SIG-M5 treated with dmso at 0.1 percent for 504 hours (cell line): ENCODE measurements at regions not wholly inside any gene's neighbourhood (a gene's known extent, or its start where the extent isn't known, plus 50 kb on each side); places are given as distances from the start of the nearest gene placed in this dataset.

Source experiments
- DNase-seq: peaks from one replicate; lab custom pipeline; 2025; ENCODE audit not compliant: unreplicated experiment; lab: John Stamatoyannopoulos, UW

- no peak for DNase-seq
Measured at GRCh38 chr9:110047232-110047954, 160.6 kb downstream of the C9orf152 start.

- peak; percentile 56 for DNase-seq
Measured at GRCh38 chr9:110047955-110048402, 160.0 kb downstream of the C9orf152 start.

GRCh38 chr9:110048403-110048975 lies 159.5 kb downstream of the C9orf152 start:
- DNase-seq, result peak; percentile 64

GRCh38 chr9:110048976-110049698 lies 158.8 kb downstream of the C9orf152 start:
- DNase-seq, result no peak

- DNase-seq, result no peak
Measured at GRCh38 chr9:110049699-110050450, 158.1 kb downstream of the C9orf152 start.

- DNase-seq, result peak; percentile 76
Measured at GRCh38 chr9:110050925-110051355, 157.0 kb downstream of the C9orf152 start.

GRCh38 chr9:110056062-110056461 lies 151.9 kb downstream of the C9orf152 start:
- DNase-seq, result no peak

- peak; percentile 51 for DNase-seq
Measured at GRCh38 chr9:110058304-110058953, 149.5 kb downstream of the C9orf152 start.

GRCh38 chr9:110059461-110059860 lies 148.5 kb downstream of the C9orf152 start:
- DNase-seq, result no peak

- DNase-seq, result peak; percentile 55
Measured at GRCh38 chr9:110064803-110065202, 143.2 kb downstream of the C9orf152 start.

GRCh38 chr9:110065532-110065931 lies 142.4 kb downstream of the C9orf152 start:
- DNase-seq, result peak; percentile 92

- DNase-seq, result peak; percentile 16
Measured at GRCh38 chr9:110066929-110067716, 140.8 kb downstream of the C9orf152 start.

- no peak for DNase-seq
Measured at GRCh38 chr9:110068212-110068611, 139.7 kb downstream of the C9orf152 start.

GRCh38 chr9:110069326-110070248 lies 138.4 kb downstream of the C9orf152 start:
- no peak for DNase-seq

GRCh38 chr9:110072597-110073355 lies 135.2 kb downstream of the C9orf152 start:
- DNase-seq, result no peak

GRCh38 chr9:110073356-110073905 lies 134.5 kb downstream of the C9orf152 start:
- DNase-seq, result no peak

GRCh38 chr9:110076894-110077725 lies 130.8 kb downstream of the C9orf152 start:
- DNase-seq, result no peak
